WTC11 (cell line): ENCODE measurements at regions not wholly inside any gene's neighbourhood (a gene's known extent, or its start where the extent isn't known, plus 50 kb on each side); places are given as distances from the start of the nearest gene placed in this dataset.

Experiments used
- ATAC-seq: fragments of 200-7000 bp; cut with Tn5 transposase; 2 replicates; pipeline ENCODE4 v1.10.0; 2021; ENCODE audit warnings: mild to moderate bottlenecking, moderate library complexity
- CTCF ChIA-PET: fragments of 300-600 bp; sonication (Branson Sonifier 250); formaldehyde crosslinking; loops from one replicate; lab custom pipeline; 2021; ENCODE audit warnings: antibody characterized with exemption; lab: Charles Lee
- POLR2A ChIA-PET: fragments of 350-600 bp; sonication (Branson Sonifier 250); formaldehyde crosslinking; loops from one replicate; lab custom pipeline; 2021; ENCODE audit warnings: antibody characterized with exemption; lab: Charles Lee
- DNase-seq: peaks from one replicate; pipeline ENCODE4 v3.0.0; 2021; ENCODE audit warnings: low spot score
- H3K27ac Mint-ChIP-seq: 2 replicates; pipeline ENCODE4 v1.8.0; 2021; ENCODE audit warnings: mixed read lengths
- H3K27me3 Mint-ChIP-seq: 2 replicates; pipeline ENCODE4 v1.8.0; 2021; ENCODE audit warnings: low read depth, mild to moderate bottlenecking, moderate library complexity, mixed read lengths
- H3K36me3 Mint-ChIP-seq: 2 replicates; pipeline ENCODE4 v1.8.0; 2021; ENCODE audit warnings: mixed read lengths
- H3K4me1 Mint-ChIP-seq: 2 replicates; pipeline ENCODE4 v1.8.0; 2022; ENCODE audit warnings: mixed read lengths
- H3K4me3 Mint-ChIP-seq: 2 replicates; pipeline ENCODE4 v1.8.0; 2021; ENCODE audit warnings: mild to moderate bottlenecking, moderate library complexity, mixed read lengths
- H3K9me3 Mint-ChIP-seq: 2 replicates; pipeline ENCODE4 v1.8.0; 2021; ENCODE audit warnings: mixed read lengths
- CREM ChIP-seq: sonication (generic); formaldehyde crosslinking; IDR thresholded peaks from 2 replicates; pipeline ENCODE4 v1.8.1; 2022; ENCODE audit warnings: mild to moderate bottlenecking, missing genetic modification reagents, moderate library complexity
- ELF4 ChIP-seq: sonication (generic); formaldehyde crosslinking; IDR thresholded peaks from 2 replicates; pipeline ENCODE4 v1.8.1; 2022; ENCODE audit warnings: low read depth, mild to moderate bottlenecking, moderate library complexity, missing genetic modification reagents
- ESRRA ChIP-seq: sonication (generic); formaldehyde crosslinking; IDR thresholded peaks from 2 replicates; pipeline ENCODE4 v1.8.1; 2022; ENCODE audit warnings: mild to moderate bottlenecking, missing genetic modification reagents, borderline replicate concordance
- FOXP1 ChIP-seq: sonication (generic); formaldehyde crosslinking; IDR thresholded peaks from 2 replicates; pipeline ENCODE4 v1.8.0; 2022; ENCODE audit warnings: missing genetic modification reagents, mild to moderate bottlenecking, moderate library complexity, borderline replicate concordance
- JUN ChIP-seq: sonication (generic); formaldehyde crosslinking; IDR thresholded peaks from 2 replicates; pipeline ENCODE4 v1.8.0; 2023; ENCODE audit warnings: mild to moderate bottlenecking, missing genetic modification reagents
- NFATC4 ChIP-seq: fragments of 250-450 bp; sonication (Bioruptor Pico); IDR thresholded peaks from 2 replicates; pipeline ENCODE4 v1.9.0; 2021; ENCODE audit warnings: mild to moderate bottlenecking
- NFYB ChIP-seq: sonication (generic); formaldehyde crosslinking; conservative IDR thresholded peaks from 2 replicates; pipeline ENCODE4 v1.8.0; 2022; ENCODE audit warnings: low read depth, missing genetic modification reagents
- NR2C2 ChIP-seq: sonication (generic); formaldehyde crosslinking; IDR thresholded peaks from 2 replicates; pipeline ENCODE4 v1.8.0; 2022; ENCODE audit warnings: mild to moderate bottlenecking, missing genetic modification reagents
- RELA ChIP-seq: sonication (generic); formaldehyde crosslinking; IDR thresholded peaks from 2 replicates; pipeline ENCODE4 v1.8.1; 2022; ENCODE audit warnings: missing genetic modification reagents, mild to moderate bottlenecking, borderline replicate concordance
- RORB ChIP-seq: fragments of 250-450 bp; sonication (Bioruptor Pico); IDR thresholded peaks from 2 replicates; pipeline ENCODE4 v1.9.0; 2021; ENCODE audit warnings: mild to moderate bottlenecking
- TEAD1 ChIP-seq: sonication (generic); formaldehyde crosslinking; IDR thresholded peaks from 2 replicates; pipeline ENCODE4 v1.8.0; 2022; ENCODE audit warnings: mild to moderate bottlenecking, missing genetic modification reagents
- TP53 ChIP-seq: sonication (generic); formaldehyde crosslinking; IDR thresholded peaks from 2 replicates; pipeline ENCODE4 v1.8.1; 2023; ENCODE audit warnings: mild to moderate bottlenecking, missing genetic modification reagents
- ZNF219 ChIP-seq: sonication (generic); formaldehyde crosslinking; IDR thresholded peaks from 2 replicates; pipeline ENCODE4 v1.8.0; 2023; ENCODE audit warnings: missing genetic modification reagents, mild to moderate bottlenecking, borderline replicate concordance
- ZNF416 ChIP-seq: fragments of 250-450 bp; sonication (Bioruptor Pico); IDR thresholded peaks from 2 replicates; pipeline ENCODE4 v1.9.0; 2021; ENCODE audit warnings: mild to moderate bottlenecking, inconsistent platforms
- TF ChIP-seq, protein P1 (sequence below): sonication (generic); formaldehyde crosslinking; IDR thresholded peaks from 2 replicates; pipeline ENCODE4 v1.8.1; 2023; ENCODE audit warnings: mild to moderate bottlenecking, moderate library complexity, missing genetic modification reagents
- TF ChIP-seq, protein P2 (sequence below): sonication (generic); formaldehyde crosslinking; IDR thresholded peaks from 2 replicates; pipeline ENCODE4 v1.8.0; 2023; ENCODE audit warnings: missing genetic modification reagents
- TF ChIP-seq, protein P3 (sequence below): fragments of 250-450 bp; sonication (Bioruptor Pico); IDR thresholded peaks from 2 replicates; pipeline ENCODE4 v2.1.2; 2022; ENCODE audit warnings: mild to moderate bottlenecking, moderate library complexity
- TF ChIP-seq, protein P4 (sequence below): fragments of 250-450 bp; sonication (Bioruptor Pico); IDR thresholded peaks from 2 replicates; pipeline ENCODE4 v1.9.0; 2021; ENCODE audit warnings: mild to moderate bottlenecking, borderline replicate concordance
- TF ChIP-seq, protein P5 (sequence below): sonication (generic); formaldehyde crosslinking; conservative IDR thresholded peaks from 2 replicates; pipeline ENCODE4 v1.8.1; 2023; ENCODE audit warnings: mild to moderate bottlenecking, low read depth, missing genetic modification reagents, moderate library complexity

DNA sequence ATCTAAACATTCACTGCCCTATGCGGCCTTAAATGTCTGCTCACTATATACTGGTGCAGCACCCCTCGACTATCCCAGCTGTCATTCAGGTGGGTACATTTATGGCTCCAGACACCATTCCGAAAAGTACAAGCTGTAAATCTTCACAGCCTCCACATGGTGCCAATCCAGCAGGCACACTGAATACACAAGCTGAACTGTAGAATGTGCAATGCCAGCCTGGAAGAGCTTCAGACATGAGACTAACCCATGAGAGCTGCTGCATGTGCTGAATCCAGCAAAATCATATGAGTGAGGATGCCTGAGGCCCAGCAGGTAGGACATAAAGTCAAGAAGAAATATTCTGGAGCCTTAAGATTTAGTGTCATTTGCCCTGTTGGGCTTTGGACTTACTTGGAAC is 483.8 kb upstream of the GRIA1 start:
- Mint-ChIP-seq H3K4me1 (peaks cover 19% of the 10 kb centered on the region), H3K9me3 (peaks cover 38% of the 10 kb centered on the region)
- DNase-seq, result no peak
- no peak for TF ChIP-seq NFATC4
- no peak for TF ChIP-seq ZNF416 (CRISPR knock-in tag)
- no peak for TF ChIP-seq NR2C2 (CRISPR knock-in tag)
- TF ChIP-seq, protein P1, sequence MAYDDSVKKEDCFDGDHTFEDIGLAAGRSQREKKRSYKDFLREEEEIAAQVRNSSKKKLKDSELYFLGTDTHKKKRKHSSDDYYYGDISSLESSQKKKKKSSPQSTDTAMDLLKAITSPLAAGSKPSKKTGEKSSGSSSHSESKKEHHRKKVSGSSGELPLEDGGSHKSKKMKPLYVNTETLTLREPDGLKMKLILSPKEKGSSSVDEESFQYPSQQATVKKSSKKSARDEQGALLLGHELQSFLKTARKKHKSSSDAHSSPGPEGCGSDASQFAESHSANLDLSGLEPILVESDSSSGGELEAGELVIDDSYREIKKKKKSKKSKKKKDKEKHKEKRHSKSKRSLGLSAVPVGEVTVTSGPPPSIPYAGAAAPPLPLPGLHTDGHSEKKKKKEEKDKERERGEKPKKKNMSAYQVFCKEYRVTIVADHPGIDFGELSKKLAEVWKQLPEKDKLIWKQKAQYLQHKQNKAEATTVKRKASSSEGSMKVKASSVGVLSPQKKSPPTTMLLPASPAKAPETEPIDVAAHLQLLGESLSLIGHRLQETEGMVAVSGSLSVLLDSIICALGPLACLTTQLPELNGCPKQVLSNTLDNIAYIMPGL (CRISPR knock-in tag), result no peak
- no peak for TF ChIP-seq FOXP1 (CRISPR knock-in tag)
- TF ChIP-seq NFYB (CRISPR knock-in tag), result no peak
- TF ChIP-seq, protein P2, sequence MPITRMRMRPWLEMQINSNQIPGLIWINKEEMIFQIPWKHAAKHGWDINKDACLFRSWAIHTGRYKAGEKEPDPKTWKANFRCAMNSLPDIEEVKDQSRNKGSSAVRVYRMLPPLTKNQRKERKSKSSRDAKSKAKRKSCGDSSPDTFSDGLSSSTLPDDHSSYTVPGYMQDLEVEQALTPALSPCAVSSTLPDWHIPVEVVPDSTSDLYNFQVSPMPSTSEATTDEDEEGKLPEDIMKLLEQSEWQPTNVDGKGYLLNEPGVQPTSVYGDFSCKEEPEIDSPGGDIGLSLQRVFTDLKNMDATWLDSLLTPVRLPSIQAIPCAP (CRISPR knock-in tag), result no peak
- TF ChIP-seq ZNF219 (CRISPR knock-in tag), result no peak
- TF ChIP-seq, all 79 proteins: peak for 0
- CTCF ChIA-PET, result no interaction called here
- Mint-ChIP-seq H3K27ac (no peak overlapping the region), H3K36me3 (peaks cover 22% of the 10 kb centered on the region), H3K27me3 (no peaks in the 10 kb centered on the region), H3K4me3 (no peak overlapping the region)
- no peak for ATAC-seq
- POLR2A ChIA-PET, result no interaction called here

DNA sequence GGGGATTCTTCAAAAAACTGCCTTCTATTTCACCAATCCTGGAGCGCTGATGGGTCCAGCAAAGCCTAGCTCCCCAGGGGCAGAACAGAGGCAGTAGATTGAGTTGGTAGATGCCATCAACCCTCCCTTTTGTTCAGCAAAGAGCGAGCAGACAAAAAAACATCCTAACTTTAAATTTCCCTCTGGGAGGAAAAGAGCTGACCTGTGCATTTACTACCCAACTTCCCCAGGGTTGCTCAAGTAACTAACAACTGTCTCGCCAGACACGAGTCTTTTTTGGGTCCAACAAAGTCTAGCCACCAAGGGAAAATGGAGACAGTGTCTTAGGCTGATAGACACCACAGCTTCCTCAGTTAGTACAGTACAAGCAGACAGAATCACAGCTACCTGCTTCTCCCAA is 476.3 kb upstream of the GRIA1 start:
- H3K36me3 Mint-ChIP-seq, result peaks cover 4% of the 10 kb centered on the region
- TF ChIP-seq TEAD1 (CRISPR knock-in tag), result no peak
- TF ChIP-seq, all 79 proteins: peak for 0
- no peak overlapping the region for H3K4me3 Mint-ChIP-seq
- ATAC-seq (no peak), DNase-seq (no peak)
- H3K27me3 Mint-ChIP-seq, result no peaks in the 10 kb centered on the region
- CTCF ChIA-PET, result no interaction called here
- peaks cover 24% of the 10 kb centered on the region for H3K9me3 Mint-ChIP-seq
- POLR2A ChIA-PET, result no interaction called here
- no peak overlapping the region for H3K27ac Mint-ChIP-seq
- H3K4me1 Mint-ChIP-seq, result peaks cover 12% of the 10 kb centered on the region

DNA sequence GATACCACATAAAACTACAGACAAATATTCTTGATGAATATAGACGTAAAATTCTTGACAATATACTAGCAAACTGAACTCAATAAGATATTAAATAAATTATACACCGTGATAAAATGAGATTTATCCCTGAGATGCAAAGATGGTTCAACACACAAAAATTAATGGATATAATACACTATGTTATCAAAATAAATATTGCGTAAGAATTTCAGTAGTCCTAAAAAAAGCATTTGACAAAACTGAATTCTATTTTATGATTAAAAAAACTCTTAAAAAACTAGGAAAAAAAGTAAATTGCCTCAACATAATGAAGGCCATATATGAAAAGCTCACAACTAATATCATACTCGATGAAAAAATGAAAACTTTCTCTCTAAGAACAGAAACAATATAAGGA is 472.3 kb upstream of the GRIA1 start:
- ChIA-PET POLR2A (no interaction called here), CTCF (interaction anchor here (0.7 kb wide), 1 partner anchor 25 kb away, joined by 3 read pairs; no protein-coding TSS in a partner anchor)
- Mint-ChIP-seq H3K4me1 (no peaks in the 10 kb centered on the region), H3K36me3 (peaks cover 2% of the 10 kb centered on the region), H3K27ac (no peak overlapping the region), H3K27me3 (no peaks in the 10 kb centered on the region), H3K9me3 (peaks cover 39% of the 10 kb centered on the region), H3K4me3 (no peak overlapping the region)
- DNase-seq (no peak), ATAC-seq (no peak)
- TF ChIP-seq, protein P3, sequence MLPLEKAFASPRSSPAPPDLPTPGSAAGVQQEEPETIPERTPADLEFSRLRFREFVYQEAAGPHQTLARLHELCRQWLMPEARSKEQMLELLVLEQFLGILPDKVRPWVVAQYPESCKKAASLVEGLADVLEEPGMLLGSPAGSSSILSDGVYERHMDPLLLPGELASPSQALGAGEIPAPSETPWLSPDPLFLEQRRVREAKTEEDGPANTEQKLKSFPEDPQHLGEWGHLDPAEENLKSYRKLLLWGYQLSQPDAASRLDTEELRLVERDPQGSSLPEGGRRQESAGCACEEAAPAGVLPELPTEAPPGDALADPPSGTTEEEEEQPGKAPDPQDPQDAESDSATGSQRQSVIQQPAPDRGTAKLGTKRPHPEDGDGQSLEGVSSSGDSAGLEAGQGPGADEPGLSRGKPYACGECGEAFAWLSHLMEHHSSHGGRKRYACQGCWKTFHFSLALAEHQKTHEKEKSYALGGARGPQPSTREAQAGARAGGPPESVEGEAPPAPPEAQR (CRISPR knock-in tag), result no peak
- TF ChIP-seq ELF4 (CRISPR knock-in tag), result no peak
- TF ChIP-seq RELA (CRISPR knock-in tag), result no peak
- TF ChIP-seq TP53, result no peak
- no peak for TF ChIP-seq CREM (CRISPR knock-in tag)
- no peak for TF ChIP-seq RORB
- no peak for TF ChIP-seq FOXP1 (CRISPR knock-in tag)
- TF ChIP-seq NR2C2 (CRISPR knock-in tag), result no peak
- no peak for TF ChIP-seq ESRRA (CRISPR knock-in tag)
- TF ChIP-seq, protein P4, sequence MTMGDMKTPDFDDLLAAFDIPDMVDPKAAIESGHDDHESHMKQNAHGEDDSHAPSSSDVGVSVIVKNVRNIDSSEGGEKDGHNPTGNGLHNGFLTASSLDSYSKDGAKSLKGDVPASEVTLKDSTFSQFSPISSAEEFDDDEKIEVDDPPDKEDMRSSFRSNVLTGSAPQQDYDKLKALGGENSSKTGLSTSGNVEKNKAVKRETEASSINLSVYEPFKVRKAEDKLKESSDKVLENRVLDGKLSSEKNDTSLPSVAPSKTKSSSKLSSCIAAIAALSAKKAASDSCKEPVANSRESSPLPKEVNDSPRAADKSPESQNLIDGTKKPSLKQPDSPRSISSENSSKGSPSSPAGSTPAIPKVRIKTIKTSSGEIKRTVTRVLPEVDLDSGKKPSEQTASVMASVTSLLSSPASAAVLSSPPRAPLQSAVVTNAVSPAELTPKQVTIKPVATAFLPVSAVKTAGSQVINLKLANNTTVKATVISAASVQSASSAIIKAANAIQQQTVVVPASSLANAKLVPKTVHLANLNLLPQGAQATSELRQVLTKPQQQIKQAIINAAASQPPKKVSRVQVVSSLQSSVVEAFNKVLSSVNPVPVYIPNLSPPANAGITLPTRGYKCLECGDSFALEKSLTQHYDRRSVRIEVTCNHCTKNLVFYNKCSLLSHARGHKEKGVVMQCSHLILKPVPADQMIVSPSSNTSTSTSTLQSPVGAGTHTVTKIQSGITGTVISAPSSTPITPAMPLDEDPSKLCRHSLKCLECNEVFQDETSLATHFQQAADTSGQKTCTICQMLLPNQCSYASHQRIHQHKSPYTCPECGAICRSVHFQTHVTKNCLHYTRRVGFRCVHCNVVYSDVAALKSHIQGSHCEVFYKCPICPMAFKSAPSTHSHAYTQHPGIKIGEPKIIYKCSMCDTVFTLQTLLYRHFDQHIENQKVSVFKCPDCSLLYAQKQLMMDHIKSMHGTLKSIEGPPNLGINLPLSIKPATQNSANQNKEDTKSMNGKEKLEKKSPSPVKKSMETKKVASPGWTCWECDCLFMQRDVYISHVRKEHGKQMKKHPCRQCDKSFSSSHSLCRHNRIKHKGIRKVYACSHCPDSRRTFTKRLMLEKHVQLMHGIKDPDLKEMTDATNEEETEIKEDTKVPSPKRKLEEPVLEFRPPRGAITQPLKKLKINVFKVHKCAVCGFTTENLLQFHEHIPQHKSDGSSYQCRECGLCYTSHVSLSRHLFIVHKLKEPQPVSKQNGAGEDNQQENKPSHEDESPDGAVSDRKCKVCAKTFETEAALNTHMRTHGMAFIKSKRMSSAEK (CRISPR knock-in tag), result no peak
- TF ChIP-seq JUN (CRISPR knock-in tag), result no peak
- TF ChIP-seq, protein P5, sequence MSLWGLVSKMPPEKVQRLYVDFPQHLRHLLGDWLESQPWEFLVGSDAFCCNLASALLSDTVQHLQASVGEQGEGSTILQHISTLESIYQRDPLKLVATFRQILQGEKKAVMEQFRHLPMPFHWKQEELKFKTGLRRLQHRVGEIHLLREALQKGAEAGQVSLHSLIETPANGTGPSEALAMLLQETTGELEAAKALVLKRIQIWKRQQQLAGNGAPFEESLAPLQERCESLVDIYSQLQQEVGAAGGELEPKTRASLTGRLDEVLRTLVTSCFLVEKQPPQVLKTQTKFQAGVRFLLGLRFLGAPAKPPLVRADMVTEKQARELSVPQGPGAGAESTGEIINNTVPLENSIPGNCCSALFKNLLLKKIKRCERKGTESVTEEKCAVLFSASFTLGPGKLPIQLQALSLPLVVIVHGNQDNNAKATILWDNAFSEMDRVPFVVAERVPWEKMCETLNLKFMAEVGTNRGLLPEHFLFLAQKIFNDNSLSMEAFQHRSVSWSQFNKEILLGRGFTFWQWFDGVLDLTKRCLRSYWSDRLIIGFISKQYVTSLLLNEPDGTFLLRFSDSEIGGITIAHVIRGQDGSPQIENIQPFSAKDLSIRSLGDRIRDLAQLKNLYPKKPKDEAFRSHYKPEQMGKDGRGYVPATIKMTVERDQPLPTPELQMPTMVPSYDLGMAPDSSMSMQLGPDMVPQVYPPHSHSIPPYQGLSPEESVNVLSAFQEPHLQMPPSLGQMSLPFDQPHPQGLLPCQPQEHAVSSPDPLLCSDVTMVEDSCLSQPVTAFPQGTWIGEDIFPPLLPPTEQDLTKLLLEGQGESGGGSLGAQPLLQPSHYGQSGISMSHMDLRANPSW (CRISPR knock-in tag), result no peak
